Activated CD8-positive, alpha-beta T cell treated with anti-CD3 and anti-CD28 coated beads for 36 hours (primary cell): ENCODE measurements at regions not wholly inside any gene's neighbourhood (a gene's known extent, or its start where the extent isn't known, plus 50 kb on each side); places are given as distances from the start of the nearest gene placed in this dataset.
"Not testable (repeated sequence)": the region's sequence is repeated elsewhere in the genome, so short reads cannot be mapped to it uniquely, and the experiment has no call there.

Source experiments
- ATAC-seq: fragments of 200-7000 bp; cut with Tn5 transposase; one replicate; pipeline ENCODE4 v1.10.0; 2021; ENCODE audit warnings: mild to moderate bottlenecking, moderate library complexity
- CTCF ChIA-PET: fragments of 350-600 bp; sonication (Branson Sonifier 250); formaldehyde crosslinking; loops from one replicate; lab custom pipeline; 2021; ENCODE audit warnings: antibody characterized with exemption; lab: Charles Lee
- POLR2A ChIA-PET: fragments of 350-600 bp; sonication (Branson Sonifier 250); formaldehyde crosslinking; loops from one replicate; lab custom pipeline; 2021; ENCODE audit warnings: antibody characterized with exemption; lab: Charles Lee
- DNase-seq: peaks from one replicate; pipeline ENCODE4 v3.0.0-alpha.2; 2020
- H3K27ac Mint-ChIP-seq: one replicate; pipeline ENCODE4 v1.8.0; 2021; ENCODE audit warnings: mild to moderate bottlenecking, mixed read lengths
- H3K27me3 Mint-ChIP-seq: one replicate; pipeline ENCODE4 v1.8.0; 2021; ENCODE audit warnings: mixed read lengths
- H3K36me3 Mint-ChIP-seq: one replicate; pipeline ENCODE4 v1.8.0; 2021; ENCODE audit warnings: low read depth, mixed read lengths
- H3K4me1 Mint-ChIP-seq: one replicate; pipeline ENCODE4 v1.8.0; 2021; ENCODE audit warnings: low read depth, mixed read lengths
- H3K4me3 Mint-ChIP-seq: one replicate; pipeline ENCODE4 v1.8.0; 2021; ENCODE audit warnings: mild to moderate bottlenecking, moderate library complexity, mixed read lengths
- H3K9me3 Mint-ChIP-seq: one replicate; pipeline ENCODE4 v1.8.0; 2021; ENCODE audit warnings: mixed read lengths
- intact Hi-C: fragments of 100-400 bp; cut with micrococcal nuclease; formaldehyde crosslinking; loops from one replicate; pipeline ENCODE4 v1.10.0; 2022
- TF ChIP-seq, protein P1 (sequence below): fragments of 200-600 bp; IDR thresholded peaks from one replicate; pipeline ENCODE4 v1.8.0; 2022; ENCODE audit warnings: antibody characterized with exemption, mild to moderate bottlenecking

DNA sequence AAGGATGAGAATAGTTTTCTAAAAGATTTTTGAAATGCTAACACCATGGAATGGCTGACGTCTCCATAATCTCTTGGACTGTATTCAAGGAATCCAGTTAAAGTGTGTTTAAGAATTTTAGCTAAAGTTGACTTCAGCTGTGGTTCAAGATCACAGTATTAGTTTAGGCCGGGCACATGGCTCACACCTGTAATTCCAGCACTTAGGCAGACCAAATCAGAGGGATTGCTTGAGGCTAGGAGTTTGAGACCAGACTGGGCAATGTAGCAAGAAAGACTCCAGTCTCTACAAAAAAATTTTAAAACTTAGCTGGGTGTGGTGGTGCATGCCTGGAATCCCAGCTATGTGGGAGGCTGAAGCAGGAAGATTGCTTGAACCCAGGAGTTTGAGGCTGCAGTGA, 68.2 kb downstream of the RFPL4B start:
- Mint-ChIP-seq H3K36me3 (no peaks in the 10 kb centered on the region), H3K27me3 (no peaks in the 10 kb centered on the region), H3K4me1 (no peaks in the 10 kb centered on the region), H3K9me3 (no peaks in the 10 kb centered on the region), H3K27ac (no peak overlapping the region), H3K4me3 (no peak overlapping the region)
- ATAC-seq, result no peak
- TF ChIP-seq, protein P1, sequence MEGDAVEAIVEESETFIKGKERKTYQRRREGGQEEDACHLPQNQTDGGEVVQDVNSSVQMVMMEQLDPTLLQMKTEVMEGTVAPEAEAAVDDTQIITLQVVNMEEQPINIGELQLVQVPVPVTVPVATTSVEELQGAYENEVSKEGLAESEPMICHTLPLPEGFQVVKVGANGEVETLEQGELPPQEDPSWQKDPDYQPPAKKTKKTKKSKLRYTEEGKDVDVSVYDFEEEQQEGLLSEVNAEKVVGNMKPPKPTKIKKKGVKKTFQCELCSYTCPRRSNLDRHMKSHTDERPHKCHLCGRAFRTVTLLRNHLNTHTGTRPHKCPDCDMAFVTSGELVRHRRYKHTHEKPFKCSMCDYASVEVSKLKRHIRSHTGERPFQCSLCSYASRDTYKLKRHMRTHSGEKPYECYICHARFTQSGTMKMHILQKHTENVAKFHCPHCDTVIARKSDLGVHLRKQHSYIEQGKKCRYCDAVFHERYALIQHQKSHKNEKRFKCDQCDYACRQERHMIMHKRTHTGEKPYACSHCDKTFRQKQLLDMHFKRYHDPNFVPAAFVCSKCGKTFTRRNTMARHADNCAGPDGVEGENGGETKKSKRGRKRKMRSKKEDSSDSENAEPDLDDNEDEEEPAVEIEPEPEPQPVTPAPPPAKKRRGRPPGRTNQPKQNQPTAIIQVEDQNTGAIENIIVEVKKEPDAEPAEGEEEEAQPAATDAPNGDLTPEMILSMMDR, result no peak
- DNase-seq, result no peak
- CTCF ChIA-PET, result no interaction called here
- intact Hi-C loops, result no loop called here
- POLR2A ChIA-PET, result no interaction called here

GRCh38 chr6:112416866-112417265, 69.7 kb downstream of the RFPL4B start:
- intact Hi-C loops, result no loop called here
- Mint-ChIP-seq H3K9me3 (no peaks in the 10 kb centered on the region), H3K27ac (no peak overlapping the region), H3K36me3 (no peaks in the 10 kb centered on the region), H3K4me1 (no peaks in the 10 kb centered on the region), H3K27me3 (peaks cover 4% of the 10 kb centered on the region), H3K4me3 (no peak overlapping the region)
- TF ChIP-seq, protein P1, result no peak
- ATAC-seq (no peak), DNase-seq (no peak)
- POLR2A ChIA-PET, result no interaction called here
- CTCF ChIA-PET, result no interaction called here

- H3K4me1 Mint-ChIP-seq, POLR2A ChIA-PET, H3K36me3 Mint-ChIP-seq, DNase-seq, H3K27me3 Mint-ChIP-seq, CTCF ChIA-PET, H3K27ac Mint-ChIP-seq, intact Hi-C loops, H3K9me3 Mint-ChIP-seq, H3K4me3 Mint-ChIP-seq, ATAC-seq: not testable (repeated sequence)
Observed at GRCh38 chr6:112427011-112427410, 79.9 kb downstream of the RFPL4B start.

DNA sequence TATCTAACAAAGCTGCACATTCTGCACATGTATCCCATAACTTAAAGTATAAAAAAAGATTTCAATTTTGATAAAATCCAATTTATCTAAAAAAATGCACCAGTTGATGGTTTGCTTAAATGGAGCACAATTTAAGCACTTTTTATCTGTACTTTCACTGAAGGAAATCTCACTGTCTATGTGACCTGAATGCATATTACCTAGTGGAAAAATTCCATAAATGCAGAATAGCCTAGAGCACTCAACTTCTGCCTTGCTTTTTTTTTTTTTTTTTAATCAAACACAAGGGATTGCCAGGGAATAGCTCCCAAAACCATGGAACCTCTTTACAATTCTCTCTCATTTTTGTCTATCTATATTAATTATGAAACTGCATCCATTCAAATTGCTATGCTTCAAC, 80.4 kb downstream of the RFPL4B start:
- intact Hi-C loops, result no loop called here
- no peaks in the 10 kb centered on the region for H3K36me3 Mint-ChIP-seq
- POLR2A ChIA-PET, result no interaction called here
- no peak overlapping the region for H3K27ac Mint-ChIP-seq
- H3K9me3 Mint-ChIP-seq, result peaks cover 3% of the 10 kb centered on the region
- CTCF ChIA-PET, result no interaction called here
- no peak overlapping the region for H3K4me3 Mint-ChIP-seq
- ATAC-seq (no peak), DNase-seq (no peak)
- no peaks in the 10 kb centered on the region for H3K4me1 Mint-ChIP-seq
- TF ChIP-seq, protein P1, result no peak
- no peaks in the 10 kb centered on the region for H3K27me3 Mint-ChIP-seq

GRCh38 chr6:112428477-112428876, 81.3 kb downstream of the RFPL4B start:
- intact Hi-C loops, result no loop called here
- DNase-seq (no peak), ATAC-seq (no peak)
- ChIA-PET POLR2A (no interaction called here), CTCF (no interaction called here)
- TF ChIP-seq, protein P1, result no peak
- Mint-ChIP-seq H3K27ac (no peak overlapping the region), H3K27me3 (no peaks in the 10 kb centered on the region), H3K36me3 (no peaks in the 10 kb centered on the region), H3K4me1 (no peaks in the 10 kb centered on the region), H3K4me3 (no peak overlapping the region), H3K9me3 (peaks cover 3% of the 10 kb centered on the region)

GRCh38 chr6:112429226-112429625, 82.1 kb downstream of the RFPL4B start:
- Mint-ChIP-seq H3K27ac (no peak overlapping the region), H3K36me3 (no peaks in the 10 kb centered on the region), H3K27me3 (no peaks in the 10 kb centered on the region), H3K9me3 (peaks cover 3% of the 10 kb centered on the region), H3K4me3 (no peak overlapping the region), H3K4me1 (no peaks in the 10 kb centered on the region)
- intact Hi-C loops, result no loop called here
- DNase-seq (no peak), ATAC-seq (no peak)
- ChIA-PET CTCF (no interaction called here), POLR2A (no interaction called here)
- TF ChIP-seq, protein P1, result no peak
